Ramos (cell line): ENCODE measurements at regions not wholly inside any gene's neighbourhood (a gene's known extent, or its start where the extent isn't known, plus 50 kb on each side); places are given as distances from the start of the nearest gene placed in this dataset.
"Not testable (repeated sequence)": the region's sequence is repeated elsewhere in the genome, so short reads cannot be mapped to it uniquely, and the experiment has no call there.

Source experiments
- in situ Hi-C: fragments of 300-500 bp; cut with MboI; formaldehyde crosslinking; loops from one replicate; pipeline ENCODE4 v1.14.3; 2022; ENCODE audit warnings: low sequenced_read_pairs; ENCODE audit not compliant: unreplicated experiment

DNA sequence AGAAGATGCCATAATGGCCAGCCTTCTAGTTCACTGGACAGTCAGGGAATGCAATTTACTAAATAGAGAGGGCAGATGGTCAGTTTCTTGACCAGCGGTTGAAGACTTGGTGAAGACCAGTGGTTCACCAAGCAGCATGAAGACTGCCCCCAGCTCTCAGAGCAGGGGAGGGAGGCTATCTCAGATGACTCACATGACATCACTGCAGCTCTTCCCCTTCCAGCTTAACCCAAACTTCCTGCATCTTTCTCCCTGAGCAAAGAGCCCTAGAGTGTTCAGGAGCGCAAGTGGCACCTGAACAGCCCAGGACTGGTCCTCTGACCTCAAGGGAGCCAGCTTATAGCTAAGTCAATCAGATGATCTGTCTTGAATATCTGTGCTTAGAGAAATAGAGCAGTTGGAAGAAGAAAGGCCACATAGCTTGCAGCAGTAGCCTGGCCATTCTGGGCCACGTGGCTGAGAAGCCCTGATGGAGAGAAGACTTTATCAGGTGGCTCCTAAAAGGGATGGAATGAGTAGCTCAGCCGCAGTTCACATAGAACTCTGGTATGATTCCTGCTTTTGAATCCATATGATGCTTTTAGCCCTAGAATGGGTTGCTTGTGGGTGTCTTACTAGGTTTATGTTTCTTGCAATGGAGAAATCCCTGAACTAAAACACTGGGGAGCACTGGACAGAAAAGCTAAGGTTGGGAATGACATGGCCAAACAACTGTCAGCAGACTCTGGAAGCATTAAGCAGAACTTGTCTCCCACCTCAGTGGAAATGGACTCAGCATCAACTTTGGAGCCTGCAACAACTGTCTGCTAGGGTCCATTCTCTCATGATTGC is 392.1 kb upstream of the CCL2 start:
- in situ Hi-C loops = no loop called here

DNA sequence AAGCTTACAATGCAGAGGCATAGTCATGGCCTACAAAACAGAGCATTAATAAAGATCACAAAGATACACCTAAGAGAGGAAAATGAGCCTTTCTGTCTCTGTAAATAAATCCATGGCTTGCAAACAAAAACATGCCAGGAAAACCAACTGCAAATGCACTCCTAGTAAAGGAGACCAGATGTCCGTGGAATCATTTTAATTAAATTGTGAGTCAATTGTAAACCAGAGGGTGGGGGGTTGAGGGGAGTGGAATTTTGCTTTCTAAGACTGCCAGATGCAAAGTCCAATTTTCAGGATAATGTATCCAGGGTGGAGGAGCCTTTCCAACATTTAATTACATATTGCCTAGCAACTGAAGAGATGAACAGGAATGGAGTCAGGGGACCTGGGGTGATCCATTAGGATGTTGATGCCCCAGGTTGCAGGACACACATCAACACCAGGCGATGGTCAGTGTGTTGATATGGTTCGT is 390.3 kb upstream of the CCL2 start:
- in situ Hi-C loops = no loop called here

DNA sequence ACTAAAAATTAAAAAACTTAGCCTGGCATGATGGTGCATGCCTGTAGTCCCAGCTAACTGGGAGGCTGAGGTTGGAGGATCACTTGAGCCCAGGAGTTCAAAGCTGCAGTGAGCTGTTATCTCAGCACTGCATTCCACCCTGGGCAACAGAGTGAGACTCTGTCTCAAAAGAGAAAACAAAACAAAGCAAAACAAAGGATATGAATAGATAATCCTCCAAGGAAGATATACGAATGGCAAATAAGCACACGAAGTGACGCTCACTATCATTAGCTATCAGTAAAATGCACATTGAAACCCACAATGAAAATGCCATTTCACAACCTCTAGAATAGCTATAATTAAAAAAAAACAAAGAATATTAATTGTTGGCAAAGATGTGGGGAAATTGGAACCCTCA is 386.2 kb upstream of the CCL2 start:
- in situ Hi-C loops = no loop called here

DNA sequence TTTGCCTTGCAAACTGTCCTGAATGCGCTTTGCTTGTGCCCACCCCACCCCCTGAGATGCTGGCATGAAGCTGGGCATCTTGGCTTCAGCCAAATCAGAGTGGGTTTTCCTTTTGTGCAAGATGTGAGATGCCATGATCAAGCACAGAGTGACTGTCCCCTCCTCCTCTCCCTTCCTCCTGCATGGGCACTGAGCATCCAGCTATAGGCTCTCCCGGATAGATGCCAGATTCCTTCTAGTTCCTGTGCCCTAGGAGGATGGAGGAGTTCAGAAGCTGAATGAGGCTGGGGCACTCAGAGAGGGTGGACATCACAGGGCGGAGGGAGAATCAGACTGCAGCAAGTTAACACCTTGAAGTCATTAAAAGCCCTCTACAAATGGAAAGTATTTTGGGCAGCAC is 384.1 kb upstream of the CCL2 start:
- in situ Hi-C loops = no loop called here

DNA sequence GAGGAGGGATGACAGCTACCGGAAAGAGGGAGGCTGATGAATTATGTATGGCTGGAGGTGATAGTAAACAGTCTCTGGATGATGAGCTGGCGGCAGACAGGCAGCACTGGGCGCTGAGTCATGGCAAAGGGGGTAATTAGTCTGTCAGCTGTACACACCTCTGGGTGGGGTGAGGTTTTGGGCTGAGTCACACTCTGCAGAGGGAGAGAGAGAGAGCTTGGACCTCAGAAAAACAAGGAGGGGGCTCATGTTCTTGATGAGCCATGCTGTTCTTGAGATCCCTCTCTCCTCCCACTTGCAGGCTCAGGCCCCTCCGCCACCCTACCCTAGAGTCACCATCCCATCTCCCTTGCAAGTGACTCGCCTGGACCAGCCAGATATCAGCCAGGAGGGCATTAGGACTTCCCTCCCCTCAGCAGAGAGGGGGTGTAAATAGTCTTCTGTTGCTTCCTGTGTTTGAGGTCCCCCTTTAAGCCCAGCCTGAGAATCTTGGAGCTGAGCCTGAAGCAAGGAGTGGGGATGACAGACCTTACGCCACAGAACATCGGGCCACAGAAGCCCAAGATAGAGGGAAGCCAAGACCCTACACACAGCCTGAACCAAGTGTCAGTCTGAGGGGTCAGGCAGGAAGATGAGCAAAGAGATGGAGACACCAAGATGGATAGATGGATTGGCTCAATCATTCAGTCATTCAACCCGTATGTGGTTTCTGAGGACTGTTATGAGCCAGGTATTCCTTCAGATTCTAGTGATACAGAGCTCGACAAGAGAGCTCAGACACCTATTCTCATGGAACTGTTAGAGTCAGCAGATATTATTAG is 383.2 kb upstream of the CCL2 start:
- in situ Hi-C loops = no loop called here

DNA sequence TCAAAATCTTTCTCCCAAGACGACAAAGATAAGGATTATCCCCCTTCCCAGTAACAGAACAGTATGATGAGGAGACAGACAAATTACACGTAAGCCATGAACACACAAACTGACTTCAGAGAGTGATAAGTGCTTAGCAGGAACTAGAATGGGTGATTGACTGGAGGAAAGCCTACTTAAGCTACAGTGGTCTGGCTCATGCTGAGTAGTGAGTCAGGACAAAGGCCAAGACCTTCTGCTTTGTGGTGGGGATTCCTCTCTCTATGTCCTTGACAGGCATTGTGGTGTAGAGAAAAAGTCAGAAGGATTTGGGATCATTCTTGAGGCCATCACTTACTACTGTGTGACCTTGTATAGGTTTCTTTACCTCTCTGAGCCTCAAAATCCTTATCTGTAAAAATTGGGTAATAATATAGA is 381.9 kb upstream of the CCL2 start:
- in situ Hi-C loops = no loop called here

DNA sequence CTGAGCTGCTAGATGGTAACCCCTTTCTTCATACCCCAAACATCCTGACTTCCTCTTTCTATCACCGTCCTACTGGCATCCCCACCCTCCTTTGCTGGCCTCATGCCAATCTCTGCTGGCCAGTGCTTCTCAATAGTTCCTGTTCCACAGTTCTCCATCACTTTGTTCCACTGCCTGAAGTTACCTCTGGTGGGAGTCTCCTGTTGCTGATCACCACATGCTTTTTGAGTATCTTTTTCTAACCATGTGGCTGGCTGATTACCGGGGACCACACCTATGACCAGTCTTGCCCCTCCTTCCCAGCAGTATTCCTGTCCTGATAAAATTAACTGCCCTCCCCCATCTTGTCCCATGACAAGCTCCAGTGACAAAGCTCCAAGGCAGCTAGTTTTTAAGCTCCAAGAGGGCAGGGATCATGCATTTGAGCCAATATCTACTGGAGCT is 380.4 kb upstream of the CCL2 start:
- in situ Hi-C loops = no loop called here

DNA sequence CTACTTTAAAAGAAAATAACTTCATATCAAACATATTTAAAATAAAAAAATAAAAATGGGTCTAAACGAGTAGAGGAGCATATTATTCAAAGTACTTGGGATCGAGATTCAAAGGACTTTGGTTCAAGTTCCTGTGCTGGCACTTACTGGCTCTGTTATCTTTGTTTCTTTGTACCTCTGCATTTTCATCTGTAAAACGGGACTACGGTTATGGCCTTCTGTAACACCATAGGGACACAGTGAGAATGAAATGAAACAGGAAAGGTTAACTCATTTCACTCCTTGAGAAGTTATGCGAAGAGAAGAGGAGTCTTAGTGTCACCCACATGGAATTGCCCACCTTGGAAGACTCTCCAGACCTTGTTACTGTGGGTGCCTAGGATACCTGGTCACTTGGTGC is 379.1 kb upstream of the CCL2 start:
- in situ Hi-C loops = no loop called here

DNA sequence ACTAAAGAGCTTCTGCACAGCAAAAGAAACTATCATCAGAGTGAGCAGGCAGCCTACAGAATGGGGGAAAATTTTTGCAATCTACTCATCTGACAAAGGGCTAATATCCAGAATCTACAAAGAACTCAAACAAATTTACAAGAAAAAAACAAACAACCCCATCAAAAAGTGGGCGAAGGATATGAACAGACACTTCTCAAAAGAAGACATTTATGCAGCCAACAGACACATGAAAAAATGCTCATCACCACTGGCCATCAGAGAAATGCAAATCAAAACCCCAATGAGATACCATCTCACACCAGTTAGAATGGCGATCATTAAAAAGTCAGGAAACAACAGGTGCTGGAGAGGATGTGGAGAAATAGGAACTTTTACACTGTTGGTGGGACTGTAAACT is 372.8 kb upstream of the CCL2 start:
- in situ Hi-C loops = not testable (repeated sequence)

DNA sequence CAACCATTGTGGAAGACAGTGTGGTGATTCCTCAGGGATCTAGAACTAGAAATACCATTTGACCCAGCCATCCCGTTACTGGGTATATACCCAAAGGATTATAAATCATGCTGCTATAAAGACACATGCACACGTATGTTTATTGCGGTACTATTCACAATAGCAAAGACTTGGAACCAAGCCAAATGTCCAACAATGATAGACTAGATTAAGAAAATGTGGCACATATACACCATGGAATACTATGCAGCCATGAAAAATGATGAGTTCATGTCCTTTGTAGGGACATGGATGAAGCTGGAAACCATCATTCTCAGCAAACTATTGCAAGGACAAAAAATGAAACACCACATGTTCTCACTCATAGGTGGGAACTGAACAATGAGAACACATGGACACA is 372.4 kb upstream of the CCL2 start:
- in situ Hi-C loops = not testable (repeated sequence)

DNA sequence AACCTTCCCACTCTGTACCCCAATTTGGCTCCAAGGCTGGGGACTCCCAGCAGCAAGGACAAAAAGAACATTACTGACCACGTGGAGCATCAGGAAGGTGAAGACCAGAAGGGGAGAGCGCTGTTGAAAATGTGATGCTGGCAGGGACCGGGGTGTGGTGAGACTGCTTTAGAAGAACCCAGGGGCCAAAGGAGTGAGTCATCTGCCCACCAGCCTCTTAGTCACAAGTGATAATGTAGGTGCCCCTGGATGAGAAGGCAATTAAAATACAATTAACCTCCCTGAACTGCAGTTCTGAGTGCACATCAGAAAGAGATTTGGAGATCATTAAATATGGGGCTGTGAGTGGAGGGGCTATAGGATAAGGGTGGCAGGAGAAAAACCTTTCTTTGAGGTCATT is 366.6 kb upstream of the CCL2 start:
- in situ Hi-C loops = no loop called here

DNA sequence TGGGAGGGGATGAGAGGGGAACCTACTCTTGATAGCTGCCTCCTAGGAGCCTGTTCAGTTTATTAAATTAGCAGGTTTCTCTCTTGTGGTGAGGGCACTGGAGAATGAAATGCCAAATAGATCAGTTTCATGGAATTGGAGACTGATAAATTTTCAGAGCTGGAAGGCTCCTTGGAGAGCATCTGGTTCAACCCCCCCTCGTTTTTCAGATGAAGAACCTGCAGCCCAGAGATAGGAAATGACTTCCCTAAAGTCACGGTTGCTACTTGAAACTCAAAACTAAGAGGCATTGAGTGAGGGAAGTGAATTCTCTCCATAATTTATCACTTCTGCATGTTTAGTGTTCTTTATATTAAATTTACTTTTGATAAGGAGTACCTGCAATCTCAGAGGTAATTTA is 366.0 kb upstream of the CCL2 start:
- in situ Hi-C loops = no loop called here

DNA sequence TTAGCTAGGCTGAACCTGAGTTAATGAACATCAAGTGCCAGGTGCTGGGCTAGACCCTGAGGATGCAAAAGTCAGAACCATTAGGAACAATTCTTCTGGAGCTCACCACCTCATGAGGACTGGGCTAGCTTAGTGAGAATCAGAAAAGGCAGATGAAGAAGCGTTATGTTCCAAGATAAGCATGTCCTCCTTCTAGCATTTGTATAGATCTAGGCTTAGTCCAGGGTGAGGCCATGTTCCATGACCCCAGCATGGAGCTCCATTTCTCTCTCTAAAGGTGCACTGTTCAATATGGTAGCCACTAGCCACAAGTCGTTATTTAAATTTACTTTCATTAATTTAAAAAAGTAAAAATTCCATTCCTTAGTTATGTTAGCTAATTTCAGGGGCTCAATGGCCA is 365.3 kb upstream of the CCL2 start:
- in situ Hi-C loops = no loop called here

DNA sequence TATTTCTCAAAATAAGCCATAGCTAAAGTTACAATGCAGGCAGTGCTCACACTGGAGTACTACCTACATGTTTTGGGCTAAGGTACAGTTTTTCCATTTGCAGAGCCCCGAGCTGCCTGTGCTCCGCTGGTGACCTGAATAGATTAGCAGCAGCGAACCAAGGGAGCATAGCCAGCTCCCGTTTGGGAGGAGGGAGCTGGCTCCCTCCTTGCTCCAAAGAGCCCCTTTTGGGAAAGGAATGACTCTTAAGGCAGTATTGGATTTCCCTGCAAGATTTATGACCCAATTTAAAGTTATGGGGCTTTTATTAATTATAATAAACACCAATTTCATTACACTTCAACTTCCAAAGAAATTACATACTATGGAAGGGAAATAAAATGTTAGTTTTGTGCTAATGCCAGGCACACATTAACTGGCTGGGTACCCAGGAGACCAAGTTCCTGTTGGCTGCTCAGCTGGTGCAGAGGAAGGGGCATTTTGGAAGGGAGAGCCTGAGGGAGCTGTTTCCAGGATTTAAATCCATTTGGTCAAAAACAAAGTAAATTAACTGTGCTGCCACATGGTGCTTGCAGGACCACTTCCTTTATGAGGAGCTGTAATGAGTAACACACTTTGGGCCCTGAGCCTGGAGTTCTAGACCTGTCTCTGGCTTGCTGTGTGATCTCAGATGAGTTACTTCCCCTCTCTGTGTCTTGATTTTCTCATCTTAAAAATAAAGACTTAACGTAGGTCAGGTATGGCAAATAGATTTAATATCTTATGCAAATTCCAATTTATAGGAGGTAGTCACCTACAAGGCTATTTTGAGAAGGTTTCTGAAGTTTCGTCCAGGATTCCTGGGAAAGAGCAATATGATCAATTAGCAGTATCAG is 362.1 kb upstream of the CCL2 start:
- in situ Hi-C loops = no loop called here

DNA sequence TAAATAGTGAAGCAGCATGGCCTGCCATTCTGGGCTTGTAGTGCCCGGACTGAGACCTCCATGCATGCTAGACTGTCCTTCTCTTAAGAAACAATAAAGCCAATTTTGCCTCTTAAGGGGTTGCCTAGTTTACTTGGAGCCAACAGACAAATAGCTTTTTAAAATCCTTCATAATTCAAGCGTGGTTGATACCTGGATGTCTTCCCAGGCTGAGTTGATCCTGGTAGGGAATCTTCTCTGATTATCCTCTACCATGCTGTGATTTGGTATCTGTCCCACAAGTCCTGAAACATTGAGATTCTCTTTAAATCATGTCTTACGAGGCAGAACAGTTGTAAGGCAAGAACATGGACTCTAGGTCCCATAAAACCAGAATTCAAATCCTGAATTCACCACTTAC is 359.6 kb upstream of the CCL2 start:
- in situ Hi-C loops = no loop called here

DNA sequence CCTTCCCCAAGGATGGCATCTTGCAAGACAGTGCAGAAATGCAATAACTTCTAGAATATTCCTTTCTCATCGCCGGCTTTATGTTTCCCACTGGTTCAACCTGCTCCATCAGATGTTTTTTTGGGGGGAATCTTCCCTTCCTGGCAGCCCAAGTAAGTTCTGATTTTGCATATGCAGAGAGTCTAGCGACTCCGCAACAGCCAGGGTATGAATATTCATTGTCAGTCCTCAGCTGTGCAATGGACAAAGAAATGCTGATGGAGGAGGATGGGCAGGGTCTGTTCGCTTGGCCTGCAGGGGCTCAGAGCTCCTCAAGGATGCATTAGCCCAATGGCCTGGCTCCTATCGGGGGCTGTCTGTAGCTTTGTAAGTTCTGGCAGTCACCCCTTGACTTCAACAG is 358.8 kb upstream of the CCL2 start:
- in situ Hi-C loops = no loop called here

DNA sequence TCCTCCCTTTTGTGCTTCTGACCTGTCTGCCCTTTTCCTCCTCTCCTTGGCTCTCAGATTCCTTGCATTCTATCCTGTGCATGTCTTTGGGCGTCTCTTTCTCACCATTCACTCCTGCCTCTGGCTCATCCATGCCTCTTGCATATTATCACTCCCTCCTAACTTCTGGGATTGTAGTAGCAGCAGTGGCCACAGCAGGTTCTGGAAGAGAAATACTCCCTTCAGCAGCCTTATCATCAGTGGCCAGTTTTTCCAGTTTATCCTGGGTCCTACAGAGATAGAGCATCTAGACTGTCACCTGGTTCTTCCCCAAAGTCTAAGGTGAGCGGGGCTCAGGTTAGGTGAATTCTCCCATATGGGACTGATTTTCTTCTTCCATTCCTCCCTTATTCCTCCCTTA is 354.0 kb upstream of the CCL2 start:
- in situ Hi-C loops = no loop called here

DNA sequence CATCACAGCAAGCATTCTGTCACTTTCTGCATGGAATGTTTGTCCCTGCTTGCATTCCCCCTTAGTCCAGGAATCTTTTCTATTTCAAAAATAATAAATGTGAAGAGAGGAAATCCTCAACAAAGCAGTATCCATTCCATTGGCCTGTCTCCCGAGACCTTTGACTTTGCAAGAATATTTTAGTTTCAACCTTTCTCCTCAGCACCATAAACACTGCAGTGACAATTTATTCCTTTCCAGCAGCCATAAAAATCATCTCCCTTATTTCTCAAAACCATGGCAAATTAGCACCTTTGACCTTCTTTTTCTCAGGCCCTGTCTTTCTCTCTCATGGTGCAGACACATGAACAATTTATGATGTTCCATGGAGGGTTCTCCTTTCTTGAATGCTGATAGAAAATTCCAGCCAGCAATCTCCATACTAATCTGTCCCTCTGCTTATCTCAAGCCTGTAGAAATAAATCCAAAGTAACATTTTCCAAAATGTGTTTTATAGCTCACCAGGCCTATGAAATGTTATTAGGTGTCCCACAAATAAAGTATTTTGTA is 352.1 kb upstream of the CCL2 start:
- in situ Hi-C loops = no loop called here

DNA sequence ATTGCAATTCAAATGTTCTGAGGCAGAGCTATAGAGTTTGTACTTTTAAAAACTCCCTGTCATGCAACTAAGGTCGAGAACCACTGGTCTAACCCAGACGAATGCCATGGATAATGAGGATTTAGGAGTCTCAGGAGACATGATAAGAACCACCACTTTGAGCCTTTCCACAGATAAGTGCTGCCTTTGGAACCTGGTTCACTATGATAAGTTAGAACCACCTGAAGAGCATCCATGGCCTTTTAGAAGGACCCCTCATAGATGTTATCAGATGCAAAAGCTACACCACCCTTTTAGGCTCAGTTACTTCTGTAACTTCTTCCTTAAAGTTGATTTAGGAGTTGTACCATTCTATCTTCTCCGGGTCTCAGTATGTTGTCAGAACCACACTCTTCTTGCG is 350.6 kb upstream of the CCL2 start:
- in situ Hi-C loops = no loop called here

DNA sequence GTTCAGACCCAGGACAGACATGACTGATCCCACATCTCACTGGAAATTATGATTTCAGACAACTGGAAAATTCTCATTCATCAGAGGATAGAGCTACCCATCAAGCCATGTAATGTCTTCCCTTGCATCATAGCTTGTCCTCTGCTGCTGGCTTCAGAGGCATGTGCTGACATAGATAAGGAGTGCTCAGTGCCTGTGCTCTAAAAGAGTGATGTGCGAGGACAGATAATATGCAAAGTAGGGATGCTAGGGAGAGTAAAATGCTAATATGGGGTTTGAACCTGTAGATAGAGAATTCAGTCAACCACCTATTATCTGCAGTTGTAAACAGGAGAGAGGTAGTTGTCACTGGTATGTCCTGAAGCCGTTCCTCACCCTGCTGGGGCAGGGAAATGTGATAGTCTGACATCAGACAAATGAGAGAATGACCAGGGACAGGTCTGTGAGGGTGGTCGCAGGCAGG is 349.7 kb upstream of the CCL2 start:
- in situ Hi-C loops = no loop called here
